Esophagus (tissue), 2 donors: ENCODE measurements at regions not wholly inside any gene's neighbourhood (a gene's known extent, or its start where the extent isn't known, plus 50 kb on each side); places are given as distances from the start of the nearest gene placed in this dataset.

ENCODE experiments used
- H3K27ac ChIP-seq, 2 donors: one replicate each; pipeline ENCODE4 v1.5.1; 2013; ENCODE audit warnings: low read depth in 2 of 2, mild to moderate bottlenecking in 2 of 2, inconsistent platforms in 1 of 2, low read length in 1 of 2, moderate library complexity in 1 of 2
- H3K27me3 ChIP-seq, 2 donors: one replicate each; pipeline ENCODE4 v1.6.1; 2013; ENCODE audit warnings: low read length in 2 of 2, control low read depth in 1 of 2, mild to moderate bottlenecking in 1 of 2; ENCODE audit not compliant: insufficient read depth in 2 of 2, control insufficient read depth in 1 of 2
- H3K36me3 ChIP-seq, 2 donors: one replicate each; pipeline ENCODE4 v1.6.1; 2013; ENCODE audit warnings: low read length in 1 of 2; ENCODE audit not compliant: control insufficient read depth in 2 of 2, insufficient read depth in 2 of 2
- H3K4me1 ChIP-seq, 2 donors: one replicate each; pipeline ENCODE4 v1.6.1; 2013; ENCODE audit warnings: low read length in 1 of 2; ENCODE audit not compliant: control insufficient read depth in 2 of 2, insufficient read depth in 2 of 2
- H3K4me3 ChIP-seq, 2 donors: one replicate each; pipeline ENCODE4 v1.5.1; 2013; ENCODE audit warnings: low read length in 2 of 2, mild to moderate bottlenecking in 2 of 2, low read depth in 1 of 2, moderate library complexity in 1 of 2
- H3K9me3 ChIP-seq, 2 donors: one replicate each; pipeline ENCODE4 v1.6.1; 2013; ENCODE audit warnings: mild to moderate bottlenecking in 2 of 2, low read depth in 1 of 2, low read length in 1 of 2, moderate library complexity in 1 of 2; ENCODE audit not compliant: control insufficient read depth in 2 of 2, insufficient read depth in 1 of 2
- WGBS, 2 donors: extraction: QIAGEN DNeasy Blood & Tissue Kit; methylation state at CpG; one replicate each; pipeline ENCODE4 v1.1.7; 2013; 5-methylcytosine and 5-hydroxymethylcytosine counted together
- donor health status: healthy with polysubstance abuse.
- donor health status: Bipolar disorder and iron deficiency.

GRCh38 chrX:10795721-10796120, 175.3 kb upstream of the MID1 start:
- no peaks in the 10 kb centered on the region for H3K27me3 ChIP-seq
- WGBS, 2 donors: 24 to 35% methylated on average over 1 of the region's 1 CpG

GRCh38 chrX:10797466-10797865, 177.1 kb upstream of the MID1 start:
- Histone ChIP-seq H3K9me3 (no peaks in the 10 kb centered on the region), H3K4me1 (no peaks in the 10 kb centered on the region), H3K36me3 (no peaks in the 10 kb centered on the region), H3K27ac (no peak overlapping the region), H3K4me3 (no peak overlapping the region), H3K27me3 (no peaks in the 10 kb centered on the region)
- 67 to 68% methylated on average over 4 of the region's 4 CpGs for WGBS, 2 donors

More at GRCh38 chrX:10795721-10796120, 175.3 kb upstream of the MID1 start:
- no peaks in the 10 kb centered on the region for H3K36me3 ChIP-seq
- H3K4me1 ChIP-seq: no peaks in the 10 kb centered on the region
- no peak overlapping the region for H3K4me3 ChIP-seq
- H3K9me3 ChIP-seq: no peaks in the 10 kb centered on the region
- H3K27ac ChIP-seq: no peak overlapping the region

GRCh38 chrX:10798041-10798440, 177.7 kb upstream of the MID1 start:
- no peaks in the 10 kb centered on the region for H3K36me3 ChIP-seq
- H3K4me3 ChIP-seq: no peak overlapping the region
- no peaks in the 10 kb centered on the region for H3K9me3 ChIP-seq
- H3K4me1 ChIP-seq: no peaks in the 10 kb centered on the region
- 55 to 64% methylated on average over 3 of the region's 3 CpGs for WGBS, 2 donors
- no peaks in the 10 kb centered on the region for H3K27me3 ChIP-seq
- H3K27ac ChIP-seq: no peak overlapping the region

GRCh38 chrX:10800796-10801195, 180.4 kb upstream of the MID1 start:
- no peaks in the 10 kb centered on the region for H3K27me3 ChIP-seq
- H3K4me3 ChIP-seq: no peak overlapping the region
- H3K9me3 ChIP-seq: no peaks in the 10 kb centered on the region
- H3K27ac ChIP-seq: no peak overlapping the region
- no peaks in the 10 kb centered on the region for H3K4me1 ChIP-seq
- no peaks in the 10 kb centered on the region for H3K36me3 ChIP-seq

GRCh38 chrX:10811111-10811510, 190.7 kb upstream of the MID1 start:
- no peak overlapping the region for H3K4me3 ChIP-seq
- no peaks in the 10 kb centered on the region for H3K9me3 ChIP-seq
- H3K27me3 ChIP-seq: no peaks in the 10 kb centered on the region
- H3K36me3 ChIP-seq: no peaks in the 10 kb centered on the region
- no peak overlapping the region for H3K27ac ChIP-seq
- WGBS, 2 donors: 83 to 93% methylated on average over 3 of the region's 3 CpGs
- no peaks in the 10 kb centered on the region for H3K4me1 ChIP-seq

GRCh38 chrX:10813761-10814160, 193.4 kb upstream of the MID1 start:
- Histone ChIP-seq H3K9me3 (no peaks in the 10 kb centered on the region), H3K27me3 (no peaks in the 10 kb centered on the region), H3K4me1 (no peaks in the 10 kb centered on the region), H3K27ac (no peak overlapping the region), H3K36me3 (no peaks in the 10 kb centered on the region), H3K4me3 (no peak overlapping the region)
- 67 to 84% methylated on average over 2 of the region's 2 CpGs for WGBS, 2 donors

GRCh38 chrX:10818651-10819050, 198.3 kb upstream of the MID1 start:
- H3K36me3 ChIP-seq: no peaks in the 10 kb centered on the region
- H3K4me3 ChIP-seq: no peak overlapping the region
- H3K4me1 ChIP-seq: no peaks in the 10 kb centered on the region
- no peak overlapping the region for H3K27ac ChIP-seq
- no peaks in the 10 kb centered on the region for H3K9me3 ChIP-seq
- H3K27me3 ChIP-seq: no peaks in the 10 kb centered on the region

GRCh38 chrX:10819973-10820372, 199.6 kb upstream of the MID1 start:
- 78 to 89% methylated on average over 1 of the region's 1 CpG for WGBS, 2 donors
- Histone ChIP-seq H3K4me3 (no peak overlapping the region), H3K27me3 (no peaks in the 10 kb centered on the region), H3K36me3 (no peaks in the 10 kb centered on the region), H3K27ac (no peak overlapping the region), H3K4me1 (no peaks in the 10 kb centered on the region), H3K9me3 (no peaks in the 10 kb centered on the region)

- Histone ChIP-seq H3K4me1 (no peaks in the 10 kb centered on the region), H3K27ac (no peak overlapping the region), H3K9me3 (no peaks in the 10 kb centered on the region), H3K4me3 (no peak overlapping the region), H3K27me3 (no peaks in the 10 kb centered on the region), H3K36me3 (no peaks in the 10 kb centered on the region)
- WGBS, 2 donors: 61 to 64% methylated on average over 3 of the region's 3 CpGs
Measured at GRCh38 chrX:10821293-10821692, 200.9 kb upstream of the MID1 start.

GRCh38 chrX:10828036-10828435, 207.7 kb upstream of the MID1 start:
- H3K27ac ChIP-seq: no peak overlapping the region
- H3K4me1 ChIP-seq: no peaks in the 10 kb centered on the region
- H3K36me3 ChIP-seq: no peaks in the 10 kb centered on the region
- no peaks in the 10 kb centered on the region for H3K9me3 ChIP-seq
- no peak overlapping the region for H3K4me3 ChIP-seq
- H3K27me3 ChIP-seq: no peaks in the 10 kb centered on the region
- 89 to 96% methylated on average over 5 of the region's 5 CpGs for WGBS, 2 donors
